ENCODE measurements at regions not wholly inside any gene's neighbourhood (a gene's known extent, or its start where the extent isn't known, plus 50 kb on each side); places are given as distances from the start of the nearest gene placed in this dataset.

DNA sequence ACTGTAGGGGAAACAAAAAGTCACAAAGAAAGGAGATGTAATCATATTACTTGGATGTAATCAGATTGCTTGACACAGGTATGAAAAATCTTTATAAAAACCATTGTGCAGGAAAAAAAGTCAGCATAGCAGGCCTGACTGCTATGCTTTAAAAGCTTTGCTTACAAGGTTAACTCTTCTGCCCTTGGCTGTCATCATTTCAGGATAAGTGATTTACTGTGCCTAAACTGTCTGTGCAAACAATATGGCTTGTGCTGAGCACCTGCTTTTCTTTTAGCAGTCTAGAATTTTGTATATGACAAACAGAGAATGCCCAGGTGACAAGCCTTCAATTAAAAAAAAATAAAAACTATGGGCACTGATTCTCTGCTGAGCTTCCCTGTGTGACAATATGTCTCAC is 63.8 kb upstream of the PLEKHG7 start:
- H3K4me1 Mint-ChIP-seq (ENCODE audit: low read depth): peaks cover 10% of the 10 kb centered on the region; the same call in 1 of the 2 replicates
- no peak for DNase-seq
- H3K9me3 Mint-ChIP-seq: no peaks in the 10 kb centered on the region
- no peak overlapping the region for H3K4me3 Mint-ChIP-seq
- no peak overlapping the region for H3K27ac Mint-ChIP-seq
- TF ChIP-seq, protein P1, sequence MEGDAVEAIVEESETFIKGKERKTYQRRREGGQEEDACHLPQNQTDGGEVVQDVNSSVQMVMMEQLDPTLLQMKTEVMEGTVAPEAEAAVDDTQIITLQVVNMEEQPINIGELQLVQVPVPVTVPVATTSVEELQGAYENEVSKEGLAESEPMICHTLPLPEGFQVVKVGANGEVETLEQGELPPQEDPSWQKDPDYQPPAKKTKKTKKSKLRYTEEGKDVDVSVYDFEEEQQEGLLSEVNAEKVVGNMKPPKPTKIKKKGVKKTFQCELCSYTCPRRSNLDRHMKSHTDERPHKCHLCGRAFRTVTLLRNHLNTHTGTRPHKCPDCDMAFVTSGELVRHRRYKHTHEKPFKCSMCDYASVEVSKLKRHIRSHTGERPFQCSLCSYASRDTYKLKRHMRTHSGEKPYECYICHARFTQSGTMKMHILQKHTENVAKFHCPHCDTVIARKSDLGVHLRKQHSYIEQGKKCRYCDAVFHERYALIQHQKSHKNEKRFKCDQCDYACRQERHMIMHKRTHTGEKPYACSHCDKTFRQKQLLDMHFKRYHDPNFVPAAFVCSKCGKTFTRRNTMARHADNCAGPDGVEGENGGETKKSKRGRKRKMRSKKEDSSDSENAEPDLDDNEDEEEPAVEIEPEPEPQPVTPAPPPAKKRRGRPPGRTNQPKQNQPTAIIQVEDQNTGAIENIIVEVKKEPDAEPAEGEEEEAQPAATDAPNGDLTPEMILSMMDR (IDR thresholded peaks at IDR 0.05): no peak
- H3K36me3 Mint-ChIP-seq (ENCODE audit: low read depth): no peaks in the 10 kb centered on the region
- no peaks in the 10 kb centered on the region for H3K27me3 Mint-ChIP-seq (ENCODE audit: insufficient read depth)

GRCh38 chr12:92634730-92635129 is 68.1 kb upstream of the PLEKHG7 start:
- Mint-ChIP-seq H3K4me3 (no peak overlapping the region), H3K27ac (no peak overlapping the region), H3K9me3 (no peaks in the 10 kb centered on the region), H3K27me3 (ENCODE audit: insufficient read depth) (no peaks in the 10 kb centered on the region), H3K36me3 (ENCODE audit: low read depth) (no peaks in the 10 kb centered on the region), H3K4me1 (ENCODE audit: low read depth) (peaks cover 13% of the 10 kb centered on the region)
- TF ChIP-seq, protein P1 (IDR thresholded peaks at IDR 0.05): no peak
- no peak for DNase-seq

DNA sequence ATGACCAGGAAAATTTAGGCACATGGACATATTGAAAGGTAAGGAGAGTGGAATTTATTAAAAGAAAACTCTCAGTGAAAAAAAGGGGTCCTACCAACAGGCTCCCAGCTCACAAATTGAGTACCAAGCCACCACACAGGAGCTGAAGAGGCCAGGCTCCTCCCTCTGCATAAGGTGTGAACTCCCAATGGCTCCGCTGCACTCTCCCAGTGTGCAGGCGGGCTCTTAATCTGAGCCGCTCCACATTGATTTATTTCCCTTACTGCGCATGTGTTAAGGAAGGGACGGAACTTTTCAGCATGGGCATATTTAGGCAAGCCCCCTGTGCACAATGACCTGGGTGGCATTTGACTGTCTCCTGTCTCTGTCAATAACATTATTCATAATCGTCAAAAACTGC is 68.6 kb upstream of the PLEKHG7 start:
- no peaks in the 10 kb centered on the region for H3K9me3 Mint-ChIP-seq
- DNase-seq: no peak
- no peak overlapping the region for H3K27ac Mint-ChIP-seq
- TF ChIP-seq, protein P1 (IDR thresholded peaks at IDR 0.05): no peak
- H3K4me1 Mint-ChIP-seq (ENCODE audit: low read depth): peaks cover 18% of the 10 kb centered on the region
- H3K36me3 Mint-ChIP-seq (ENCODE audit: low read depth): no peaks in the 10 kb centered on the region
- no peak overlapping the region for H3K4me3 Mint-ChIP-seq
- no peaks in the 10 kb centered on the region for H3K27me3 Mint-ChIP-seq (ENCODE audit: insufficient read depth)

DNA sequence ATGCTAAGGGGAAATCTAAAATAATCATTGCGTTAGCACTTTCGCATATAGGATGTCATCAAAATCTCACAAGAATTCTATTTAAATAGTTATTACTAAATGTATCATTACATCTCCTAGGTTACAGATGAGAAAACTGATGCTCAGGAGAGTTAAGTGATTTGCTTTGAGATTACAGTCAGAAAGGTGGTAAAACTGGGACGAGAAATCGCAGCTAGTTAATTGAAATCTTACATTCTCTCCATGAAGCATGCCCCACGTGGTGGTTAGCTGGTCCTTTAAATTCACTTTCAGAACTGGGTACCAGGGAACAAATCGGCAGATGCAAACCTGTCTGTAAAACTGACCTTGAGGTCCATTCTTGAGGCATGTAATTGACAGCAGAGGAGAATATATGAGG is 71.8 kb upstream of the PLEKHG7 start:
- H3K36me3 Mint-ChIP-seq (ENCODE audit: low read depth): no peaks in the 10 kb centered on the region; the same call in 1 of the 2 replicates
- TF ChIP-seq, protein P1 (IDR thresholded peaks at IDR 0.05): no peak
- no peak overlapping the region for H3K4me3 Mint-ChIP-seq
- H3K27ac Mint-ChIP-seq: no peak overlapping the region
- no peaks in the 10 kb centered on the region for H3K27me3 Mint-ChIP-seq (ENCODE audit: insufficient read depth)
- DNase-seq: no peak
- H3K4me1 Mint-ChIP-seq (ENCODE audit: low read depth): peaks cover 50% of the 10 kb centered on the region
- H3K9me3 Mint-ChIP-seq: no peaks in the 10 kb centered on the region

GRCh38 chr12:92629349-92630065 is 73.3 kb upstream of the PLEKHG7 start:
- H3K4me3 Mint-ChIP-seq: peak overlapping the region; percentile 5; the same call in 1 of the 2 replicates
- peaks cover 56% of the 10 kb centered on the region for H3K4me1 Mint-ChIP-seq (ENCODE audit: low read depth)
- TF ChIP-seq, protein P1 (IDR thresholded peaks at IDR 0.05): no peak
- no peaks in the 10 kb centered on the region; the same call in 1 of the 2 replicates for H3K36me3 Mint-ChIP-seq (ENCODE audit: low read depth)
- H3K27ac Mint-ChIP-seq: peak overlapping the region; percentile 47
- H3K27me3 Mint-ChIP-seq (ENCODE audit: insufficient read depth): no peaks in the 10 kb centered on the region
- peak; percentile 14 for DNase-seq
- no peaks in the 10 kb centered on the region for H3K9me3 Mint-ChIP-seq

All from HFFc6 (cell line).